C4-2B (cell line): ENCODE measurements at regions not wholly inside any gene's neighbourhood (a gene's known extent, or its start where the extent isn't known, plus 50 kb on each side); places are given as distances from the start of the nearest gene placed in this dataset.

Source experiments
- ZFX ChIP-seq: fragments of 450-650 bp; IDR thresholded peaks from 2 replicates; pipeline ENCODE4 v1.6.1; 2017
- TF ChIP-seq, protein P1 (sequence below): fragments of 450-650 bp; conservative IDR thresholded peaks from 2 replicates; pipeline ENCODE4 v1.5.1; 2017; ENCODE audit warnings: mild to moderate bottlenecking

DNA sequence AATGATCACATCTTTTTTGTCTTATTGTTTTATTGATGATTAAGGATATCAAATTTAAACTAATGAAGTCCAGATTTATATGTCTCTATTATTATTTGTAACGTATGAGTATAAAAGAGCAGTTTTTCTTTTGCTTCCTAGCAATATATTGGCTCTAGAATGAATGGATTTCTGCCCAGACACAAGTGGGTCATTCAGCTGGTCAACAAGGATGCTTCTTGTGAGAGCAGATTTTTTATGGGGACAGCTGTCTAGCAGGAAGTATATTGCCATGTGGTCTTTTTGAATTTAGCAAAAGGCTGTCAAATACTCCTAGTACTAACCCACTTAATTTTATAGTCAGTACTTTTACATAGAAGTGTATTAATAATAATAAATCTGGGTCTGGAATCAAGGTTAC is 1071.1 kb upstream of the FLRT2 start:
- TF ChIP-seq, protein P1, sequence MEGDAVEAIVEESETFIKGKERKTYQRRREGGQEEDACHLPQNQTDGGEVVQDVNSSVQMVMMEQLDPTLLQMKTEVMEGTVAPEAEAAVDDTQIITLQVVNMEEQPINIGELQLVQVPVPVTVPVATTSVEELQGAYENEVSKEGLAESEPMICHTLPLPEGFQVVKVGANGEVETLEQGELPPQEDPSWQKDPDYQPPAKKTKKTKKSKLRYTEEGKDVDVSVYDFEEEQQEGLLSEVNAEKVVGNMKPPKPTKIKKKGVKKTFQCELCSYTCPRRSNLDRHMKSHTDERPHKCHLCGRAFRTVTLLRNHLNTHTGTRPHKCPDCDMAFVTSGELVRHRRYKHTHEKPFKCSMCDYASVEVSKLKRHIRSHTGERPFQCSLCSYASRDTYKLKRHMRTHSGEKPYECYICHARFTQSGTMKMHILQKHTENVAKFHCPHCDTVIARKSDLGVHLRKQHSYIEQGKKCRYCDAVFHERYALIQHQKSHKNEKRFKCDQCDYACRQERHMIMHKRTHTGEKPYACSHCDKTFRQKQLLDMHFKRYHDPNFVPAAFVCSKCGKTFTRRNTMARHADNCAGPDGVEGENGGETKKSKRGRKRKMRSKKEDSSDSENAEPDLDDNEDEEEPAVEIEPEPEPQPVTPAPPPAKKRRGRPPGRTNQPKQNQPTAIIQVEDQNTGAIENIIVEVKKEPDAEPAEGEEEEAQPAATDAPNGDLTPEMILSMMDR = no peak
- TF ChIP-seq ZFX = no peak
